ENCODE measurements at regions not wholly inside any gene's neighbourhood (a gene's known extent, or its start where the extent isn't known, plus 50 kb on each side); places are given as distances from the start of the nearest gene placed in this dataset.

DNA sequence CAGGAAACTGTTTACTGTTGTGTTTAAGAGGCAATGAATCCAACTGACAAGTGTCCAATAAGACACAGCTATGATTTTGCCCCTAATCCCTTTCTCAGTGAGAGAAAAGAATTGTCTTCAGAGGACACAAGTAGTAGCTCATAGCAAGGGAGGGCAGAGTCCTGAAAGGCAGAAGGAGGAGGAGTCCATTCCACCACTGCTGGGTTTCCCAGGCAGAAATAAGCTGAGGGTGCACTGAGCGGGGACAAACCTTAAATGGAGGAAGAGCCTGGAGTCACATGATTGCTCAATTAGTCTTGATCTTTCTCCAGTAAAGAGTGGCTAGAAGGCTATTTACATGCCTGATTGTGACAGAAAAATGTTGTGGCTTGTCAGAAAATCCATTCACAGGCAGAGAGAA lies 573.8 kb downstream of the POM121L12 start:
- TF ChIP-seq, protein P1, sequence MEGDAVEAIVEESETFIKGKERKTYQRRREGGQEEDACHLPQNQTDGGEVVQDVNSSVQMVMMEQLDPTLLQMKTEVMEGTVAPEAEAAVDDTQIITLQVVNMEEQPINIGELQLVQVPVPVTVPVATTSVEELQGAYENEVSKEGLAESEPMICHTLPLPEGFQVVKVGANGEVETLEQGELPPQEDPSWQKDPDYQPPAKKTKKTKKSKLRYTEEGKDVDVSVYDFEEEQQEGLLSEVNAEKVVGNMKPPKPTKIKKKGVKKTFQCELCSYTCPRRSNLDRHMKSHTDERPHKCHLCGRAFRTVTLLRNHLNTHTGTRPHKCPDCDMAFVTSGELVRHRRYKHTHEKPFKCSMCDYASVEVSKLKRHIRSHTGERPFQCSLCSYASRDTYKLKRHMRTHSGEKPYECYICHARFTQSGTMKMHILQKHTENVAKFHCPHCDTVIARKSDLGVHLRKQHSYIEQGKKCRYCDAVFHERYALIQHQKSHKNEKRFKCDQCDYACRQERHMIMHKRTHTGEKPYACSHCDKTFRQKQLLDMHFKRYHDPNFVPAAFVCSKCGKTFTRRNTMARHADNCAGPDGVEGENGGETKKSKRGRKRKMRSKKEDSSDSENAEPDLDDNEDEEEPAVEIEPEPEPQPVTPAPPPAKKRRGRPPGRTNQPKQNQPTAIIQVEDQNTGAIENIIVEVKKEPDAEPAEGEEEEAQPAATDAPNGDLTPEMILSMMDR (IDR thresholded peaks at IDR 0.05; ENCODE audit: low read length): no peak
- TF ChIP-seq EZH2 (optimal IDR thresholded peaks at IDR 0.05; ENCODE audit: low read depth, low read length): no peak

Measured in MM.1S (cell line).